Stimulated activated naive B cell treated with anti-CD40 and anti-IgM and Interleukin-4, amounts not matched to agents 10 μg/mL and 1 μg/mL and 100 μg/mL, for 72 hours (primary cell): ENCODE measurements at regions not wholly inside any gene's neighbourhood (a gene's known extent, or its start where the extent isn't known, plus 50 kb on each side); places are given as distances from the start of the nearest gene placed in this dataset.

ENCODE experiments used
- ATAC-seq, 2 donors: fragments of 150-1000 bp; cut with Tn5 transposase; replicated peaks; 2 replicates each; pipeline ENCODE4 v1.10.0; 2021; ENCODE audit warnings: moderate library complexity in 1 of 2
- DNase-seq: peaks from one replicate; pipeline ENCODE4 v3.0.0; 2021
- H3K27ac Mint-ChIP-seq: one replicate; pipeline ENCODE4 v1.8.0; 2022; ENCODE audit warnings: mild to moderate bottlenecking, mixed read lengths
- H3K27me3 Mint-ChIP-seq, 2 donors: one replicate each; pipeline ENCODE4 v1.8.0; 2022; ENCODE audit warnings: mixed read lengths in 2 of 2
- H3K36me3 Mint-ChIP-seq, 2 donors: one replicate each; pipeline ENCODE4 v1.8.0; 2022; ENCODE audit warnings: mixed read lengths in 2 of 2, mild to moderate bottlenecking in 1 of 2
- H3K4me1 Mint-ChIP-seq, 2 donors: one replicate each; pipeline ENCODE4 v1.8.0; 2022; ENCODE audit warnings: mixed read lengths in 2 of 2, mild to moderate bottlenecking in 1 of 2
- H3K4me3 Mint-ChIP-seq, 2 donors: one replicate each; pipeline ENCODE4 v1.8.0; 2022; ENCODE audit warnings: mild to moderate bottlenecking in 2 of 2, mixed read lengths in 2 of 2, moderate library complexity in 1 of 2
- H3K9me3 Mint-ChIP-seq, 2 donors: one replicate each; pipeline ENCODE4 v1.8.0; 2022; ENCODE audit warnings: mixed read lengths in 2 of 2, mild to moderate bottlenecking in 1 of 2

GRCh38 chr12:3933074-3933818, 60.0 kb upstream of the PARP11 start:
- no peak overlapping the region for H3K4me3 Mint-ChIP-seq
- H3K27ac Mint-ChIP-seq: no peak overlapping the region
- no peak for ATAC-seq
- H3K9me3 Mint-ChIP-seq: no peaks in the 10 kb centered on the region
- no peak for DNase-seq
- no peaks in the 10 kb centered on the region for H3K36me3 Mint-ChIP-seq
- H3K27me3 Mint-ChIP-seq: peaks cover 23 to 24% of the 10 kb centered on the region in 2 donors
- peaks cover 9 to 22% of the 10 kb centered on the region in 2 donors for H3K4me1 Mint-ChIP-seq

- DNase-seq (no peak), ATAC-seq (no peak)
- Mint-ChIP-seq H3K27me3 (peaks cover 23 to 30% of the 10 kb centered on the region in 2 donors), H3K36me3 (no peaks in the 10 kb centered on the region), H3K4me3 (no peak overlapping the region), H3K4me1 (peaks cover 9 to 22% of the 10 kb centered on the region in 2 donors), H3K27ac (no peak overlapping the region), H3K9me3 (no peaks in the 10 kb centered on the region)
Measured at GRCh38 chr12:3931776-3932175, 58.6 kb upstream of the PARP11 start.

GRCh38 chr12:3931206-3931605, 58.0 kb upstream of the PARP11 start:
- H3K27ac Mint-ChIP-seq: no peak overlapping the region
- H3K9me3 Mint-ChIP-seq: no peaks in the 10 kb centered on the region
- ATAC-seq: no peak
- peaks cover 27 to 34% of the 10 kb centered on the region in 2 donors for H3K27me3 Mint-ChIP-seq
- no peak for DNase-seq
- H3K4me3 Mint-ChIP-seq: no peak overlapping the region
- H3K36me3 Mint-ChIP-seq: no peaks in the 10 kb centered on the region
- H3K4me1 Mint-ChIP-seq: peaks cover 9 to 22% of the 10 kb centered on the region in 2 donors

GRCh38 chr12:3929875-3930615, 56.8 kb upstream of the PARP11 start:
- H3K27me3 Mint-ChIP-seq: peaks cover 36 to 40% of the 10 kb centered on the region in 2 donors
- DNase-seq (no peak), ATAC-seq (no peak)
- H3K27ac Mint-ChIP-seq: no peak overlapping the region
- no peak overlapping the region for H3K4me3 Mint-ChIP-seq
- H3K9me3 Mint-ChIP-seq: no peaks in the 10 kb centered on the region
- peaks cover 8 to 18% of the 10 kb centered on the region in 2 donors for H3K4me1 Mint-ChIP-seq
- no peaks in the 10 kb centered on the region for H3K36me3 Mint-ChIP-seq

- H3K4me1 Mint-ChIP-seq: peaks cover 5 to 13% of the 10 kb centered on the region in 2 donors
- H3K27ac Mint-ChIP-seq: peak overlapping the region; percentile 76
- H3K36me3 Mint-ChIP-seq: no peaks in the 10 kb centered on the region
- no peak overlapping the region for H3K4me3 Mint-ChIP-seq
- H3K9me3 Mint-ChIP-seq: no peaks in the 10 kb centered on the region
- H3K27me3 Mint-ChIP-seq: peaks cover 44 to 46% of the 10 kb centered on the region in 2 donors
- ATAC-seq (peak; percentile 33 to 59), DNase-seq (no peak)
Measured at GRCh38 chr12:3928538-3929184, 55.5 kb upstream of the PARP11 start.

- H3K4me1 Mint-ChIP-seq: peaks cover 5 to 13% of the 10 kb centered on the region in 2 donors
- H3K36me3 Mint-ChIP-seq: no peaks in the 10 kb centered on the region
- H3K4me3 Mint-ChIP-seq: no peak overlapping the region
- peaks cover 42% of the 10 kb centered on the region in 2 donors for H3K27me3 Mint-ChIP-seq
- H3K9me3 Mint-ChIP-seq: no peaks in the 10 kb centered on the region
- H3K27ac Mint-ChIP-seq: no peak overlapping the region
- ATAC-seq: no peak
- no peak for DNase-seq
Measured at GRCh38 chr12:3925621-3926020, 52.4 kb upstream of the PARP11 start.

GRCh38 chr12:3924761-3925160, 51.6 kb upstream of the PARP11 start:
- no peak for ATAC-seq
- no peak for DNase-seq
- Mint-ChIP-seq H3K4me1 (peaks cover 5 to 13% of the 10 kb centered on the region in 2 donors), H3K9me3 (no peaks in the 10 kb centered on the region), H3K27me3 (peaks cover 34 to 36% of the 10 kb centered on the region in 2 donors), H3K4me3 (no peak overlapping the region), H3K27ac (no peak overlapping the region), H3K36me3 (no peaks in the 10 kb centered on the region)

GRCh38 chr12:3923021-3923420, 49.8 kb upstream of the PARP11 start:
- H3K9me3 Mint-ChIP-seq: no peaks in the 10 kb centered on the region
- no peak overlapping the region for H3K27ac Mint-ChIP-seq
- no peaks in the 10 kb centered on the region for H3K4me1 Mint-ChIP-seq
- no peaks in the 10 kb centered on the region for H3K36me3 Mint-ChIP-seq
- no peak overlapping the region for H3K4me3 Mint-ChIP-seq
- no peak for DNase-seq
- ATAC-seq: no peak
- H3K27me3 Mint-ChIP-seq: peaks cover 23 to 24% of the 10 kb centered on the region in 2 donors
